Body of pancreas (tissue), 4 donors: ENCODE measurements at regions not wholly inside any gene's neighbourhood (a gene's known extent, or its start where the extent isn't known, plus 50 kb on each side); places are given as distances from the start of the nearest gene placed in this dataset.
"Not testable (repeated sequence)": the region's sequence is repeated elsewhere in the genome, so short reads cannot be mapped to it uniquely, and the experiment has no call there.

ENCODE experiments used
- ATAC-seq: fragments of 150-250 bp; one replicate; pipeline ENCODE4 v1.9.1; 2016
- DNase-seq, 4 donors: peaks; one replicate each; pipeline ENCODE4 v3.0.0-alpha.2; 2019
- H3K27ac ChIP-seq, 4 donors: fragments of 200-600 bp; sonication (generic); 1 replicate in 3 of 4; 2 replicates in 1 of 4; pipeline versions ENCODE4 v1.5.1 to v1.6.1; 2016 to 2019; ENCODE audit warnings: mild to moderate bottlenecking in 1 of 4, mixed read lengths in 1 of 4, moderate library complexity in 1 of 4
- H3K27me3 ChIP-seq, 2 donors: fragments of 200-600 bp; sonication (generic); one replicate each; pipeline ENCODE4 v1.6.0; 2016; ENCODE audit warnings: mild to moderate bottlenecking in 1 of 2
- H3K36me3 ChIP-seq, 2 donors: fragments of 200-600 bp; sonication (generic); replicated peaks in 1 of 2; 2 replicates each; pipeline ENCODE4 v1.5.1; 2016; ENCODE audit warnings: low read depth in 2 of 2; ENCODE audit not compliant: insufficient read depth in 1 of 2
- H3K4me1 ChIP-seq: fragments of 200-600 bp; sonication (generic); one replicate; pipeline ENCODE4 v1.6.0; 2016
- H3K4me3 ChIP-seq, 2 donors: fragments of 200-600 bp; sonication (generic); 1 replicate in 1 of 2; 2 replicates in 1 of 2; pipeline ENCODE4 v1.5.1; 2016 to 2019
- H3K9me3 ChIP-seq, 3 donors: fragments of 200-600 bp; sonication (generic); 1 replicate in 2 of 3; 2 replicates in 1 of 3; pipeline ENCODE4 v1.5.1; 2016
- POLR2A ChIP-seq, 3 donors: fragments of 450-650 bp; IDR thresholded peaks; one replicate each; pipeline ENCODE4 v1.6.1; 2016; ENCODE audit warnings: antibody characterized with exemption in 3 of 3, mild to moderate bottlenecking in 2 of 3
- WGBS, 2 donors: methylation state at CpG; one replicate each; pipeline ENCODE4 v1.1.5; 2017; 5-methylcytosine and 5-hydroxymethylcytosine counted together
- intact Hi-C: fragments of 100-400 bp; cut with DNase I; formaldehyde crosslinking; loops from one replicate; pipeline ENCODE4 v1.15.1; 2023
- TF ChIP-seq, protein P1 (sequence below), 7 experiments: fragments of 450-650 bp in 4 of 7; fragments of 200-600 bp in 3 of 7; sonication (generic) in 3 of 7; IDR thresholded peaks; one replicate each; pipeline ENCODE4 v1.5.1; 2016 to 2019; ENCODE audit warnings: antibody characterized with exemption in 7 of 7

DNA sequence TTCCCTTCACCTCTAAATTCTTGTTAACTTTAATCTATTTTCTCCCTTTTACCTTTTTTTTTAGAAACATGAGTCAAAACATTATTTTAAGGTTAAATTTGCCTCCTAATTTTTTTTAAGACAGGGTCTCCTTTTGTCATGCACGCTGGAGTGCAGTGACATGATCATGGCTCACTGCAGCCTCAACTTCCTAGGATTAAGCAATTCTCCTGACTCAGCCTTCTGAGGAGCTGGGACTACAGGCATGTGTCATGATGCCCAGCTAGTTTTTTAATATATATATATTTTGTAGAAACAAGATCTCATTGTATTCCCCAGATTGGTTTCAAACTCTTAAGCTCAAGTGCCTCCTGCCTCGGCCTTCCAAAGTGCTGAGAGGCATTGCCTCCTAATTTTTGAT lies 424.7 kb upstream of the FAM174A start:
- DNase-seq (no peak), ATAC-seq (no peak)
- no peaks in the 10 kb centered on the region for H3K36me3 ChIP-seq
- H3K27me3 ChIP-seq = no peaks in the 10 kb centered on the region
- H3K9me3 ChIP-seq = no peaks in the 10 kb centered on the region
- H3K4me3 ChIP-seq = no peak overlapping the region
- no peak overlapping the region for H3K27ac ChIP-seq
- no peaks in the 10 kb centered on the region for H3K4me1 ChIP-seq
- intact Hi-C loops = no loop called here
- TF ChIP-seq POLR2A (IDR thresholded peaks at IDR 0.05) = no peak
- TF ChIP-seq, protein P1, sequence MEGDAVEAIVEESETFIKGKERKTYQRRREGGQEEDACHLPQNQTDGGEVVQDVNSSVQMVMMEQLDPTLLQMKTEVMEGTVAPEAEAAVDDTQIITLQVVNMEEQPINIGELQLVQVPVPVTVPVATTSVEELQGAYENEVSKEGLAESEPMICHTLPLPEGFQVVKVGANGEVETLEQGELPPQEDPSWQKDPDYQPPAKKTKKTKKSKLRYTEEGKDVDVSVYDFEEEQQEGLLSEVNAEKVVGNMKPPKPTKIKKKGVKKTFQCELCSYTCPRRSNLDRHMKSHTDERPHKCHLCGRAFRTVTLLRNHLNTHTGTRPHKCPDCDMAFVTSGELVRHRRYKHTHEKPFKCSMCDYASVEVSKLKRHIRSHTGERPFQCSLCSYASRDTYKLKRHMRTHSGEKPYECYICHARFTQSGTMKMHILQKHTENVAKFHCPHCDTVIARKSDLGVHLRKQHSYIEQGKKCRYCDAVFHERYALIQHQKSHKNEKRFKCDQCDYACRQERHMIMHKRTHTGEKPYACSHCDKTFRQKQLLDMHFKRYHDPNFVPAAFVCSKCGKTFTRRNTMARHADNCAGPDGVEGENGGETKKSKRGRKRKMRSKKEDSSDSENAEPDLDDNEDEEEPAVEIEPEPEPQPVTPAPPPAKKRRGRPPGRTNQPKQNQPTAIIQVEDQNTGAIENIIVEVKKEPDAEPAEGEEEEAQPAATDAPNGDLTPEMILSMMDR (IDR thresholded peaks at IDR 0.05) = no peak
- 56 to 69% methylated on average over 2 of the region's 2 CpGs for WGBS, 2 donors

DNA sequence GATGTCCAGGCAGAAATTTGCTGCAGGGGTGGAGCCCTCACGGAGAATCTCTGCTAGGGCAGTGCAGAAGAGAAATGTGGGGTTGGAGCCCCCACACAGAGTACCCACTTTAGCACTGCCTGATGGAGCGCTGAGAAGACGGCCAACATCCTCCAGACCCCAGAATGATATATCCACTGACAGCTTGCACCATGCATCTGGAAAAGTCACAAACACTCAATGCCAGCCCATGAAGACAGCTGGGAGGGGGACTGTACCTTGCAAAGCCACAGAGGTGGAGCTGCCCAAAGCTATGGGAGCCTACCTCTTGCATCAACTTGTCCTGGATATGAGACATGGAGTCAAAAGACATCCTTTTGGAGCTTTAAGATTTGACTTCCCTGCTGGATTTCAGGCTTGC lies 426.3 kb upstream of the FAM174A start:
- intact Hi-C loops = no loop called here
- no peak for ATAC-seq
- TF ChIP-seq POLR2A (IDR thresholded peaks at IDR 0.05) = no peak
- TF ChIP-seq, protein P1 (IDR thresholded peaks at IDR 0.05) = no peak
- no peak overlapping the region for H3K4me3 ChIP-seq
- no peak for DNase-seq
- no peaks in the 10 kb centered on the region for H3K4me1 ChIP-seq
- 56 to 69% methylated on average over 3 of the region's 3 CpGs for WGBS, 2 donors
- H3K9me3 ChIP-seq = no peaks in the 10 kb centered on the region
- H3K27me3 ChIP-seq = no peaks in the 10 kb centered on the region
- H3K36me3 ChIP-seq = no peaks in the 10 kb centered on the region
- no peak overlapping the region for H3K27ac ChIP-seq

DNA sequence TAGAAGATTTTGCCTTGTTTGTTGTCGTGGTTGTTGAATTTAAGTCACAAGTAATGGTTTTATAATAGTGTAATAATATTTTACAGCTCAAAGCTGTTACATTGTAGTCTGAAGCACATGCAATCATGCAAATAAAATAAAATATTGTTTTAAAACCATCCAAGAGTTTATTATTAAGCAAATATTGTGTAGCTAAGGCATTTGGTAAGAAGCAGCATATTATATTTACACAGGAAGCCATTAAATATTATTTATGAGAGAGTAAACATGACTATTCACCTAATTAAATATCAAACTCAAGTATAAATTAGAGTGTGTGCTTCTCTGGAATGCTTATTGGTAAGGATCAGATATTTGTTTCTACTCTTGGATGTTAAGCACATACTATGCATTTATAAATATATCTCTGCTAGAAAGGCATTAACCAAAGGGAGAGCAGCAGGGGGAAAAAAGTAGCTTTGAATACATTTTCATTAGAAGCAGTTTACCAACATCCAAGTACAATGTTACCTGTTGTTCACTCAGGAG lies 431.5 kb upstream of the FAM174A start:
- H3K36me3 ChIP-seq, H3K27ac ChIP-seq, DNase-seq, intact Hi-C loops, H3K27me3 ChIP-seq, H3K9me3 ChIP-seq, ATAC-seq, H3K4me1 ChIP-seq, H3K4me3 ChIP-seq: not testable (repeated sequence)
- WGBS, 2 donors = 53 to 67% methylated on average over 1 of the region's 1 CpG

DNA sequence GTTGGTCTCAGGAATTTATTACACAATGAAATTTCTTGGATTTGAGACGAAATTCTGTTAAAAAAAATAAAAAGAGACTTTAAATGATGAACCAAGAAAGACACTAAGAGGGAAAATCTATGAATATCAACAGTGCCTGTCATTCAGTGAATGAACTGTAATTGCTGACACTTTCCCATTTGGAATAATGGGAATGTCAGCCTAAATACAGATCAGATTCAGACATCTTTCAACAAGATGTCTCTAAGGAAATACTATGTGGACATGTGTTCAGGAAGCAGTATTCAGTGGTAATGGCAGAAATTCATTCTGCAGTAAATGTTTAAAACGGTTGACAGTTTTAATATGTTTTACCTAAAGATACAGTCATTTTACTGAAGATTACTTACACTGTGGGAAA lies 433.7 kb upstream of the FAM174A start:
- ATAC-seq, H3K4me3 ChIP-seq, H3K27me3 ChIP-seq, DNase-seq, H3K36me3 ChIP-seq, H3K4me1 ChIP-seq, H3K9me3 ChIP-seq, intact Hi-C loops, H3K27ac ChIP-seq: not testable (repeated sequence)
- 30 to 46% methylated on average over 2 of the region's 2 CpGs for WGBS, 2 donors

DNA sequence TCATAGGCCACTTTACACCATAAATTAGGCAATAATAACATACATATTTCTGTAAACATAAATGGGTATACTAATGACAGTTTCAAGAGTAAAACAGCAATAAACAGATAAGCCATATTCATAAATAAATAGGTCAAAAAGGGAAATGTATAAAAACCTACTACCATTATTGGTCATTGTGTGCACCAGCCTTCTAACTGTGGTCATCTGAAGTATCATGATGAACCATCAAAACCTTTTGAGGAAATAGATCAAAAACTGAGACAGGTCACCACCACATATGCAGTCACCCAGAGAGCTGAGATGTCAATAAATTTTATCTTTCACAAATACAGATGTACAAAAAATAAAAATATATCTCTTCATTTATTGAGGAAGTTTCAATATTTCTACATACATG lies 438.8 kb upstream of the FAM174A start:
- ATAC-seq, H3K9me3 ChIP-seq, H3K27me3 ChIP-seq, DNase-seq, intact Hi-C loops, H3K27ac ChIP-seq, H3K4me1 ChIP-seq, H3K36me3 ChIP-seq, H3K4me3 ChIP-seq: not testable (repeated sequence)

DNA sequence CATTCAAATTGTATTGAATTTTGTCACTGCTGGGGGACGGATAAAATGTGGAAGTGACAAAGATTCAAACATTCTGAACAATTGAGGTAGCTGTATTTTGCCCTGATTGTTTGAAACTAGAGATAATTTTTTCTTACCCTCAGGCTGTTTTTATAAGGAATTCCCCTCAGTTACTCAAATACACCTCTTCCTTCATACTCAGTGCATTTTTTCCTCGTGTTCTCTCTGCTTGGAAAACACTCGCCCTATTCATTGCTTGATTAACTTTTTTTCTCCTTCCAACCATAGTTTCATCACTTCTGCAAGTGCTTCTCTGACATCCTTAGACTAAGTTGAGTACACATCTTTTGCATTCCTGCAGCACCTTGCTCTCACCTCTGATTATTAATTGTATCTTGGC lies 454.5 kb upstream of the FAM174A start:
- H3K4me3 ChIP-seq, H3K27ac ChIP-seq, H3K9me3 ChIP-seq, H3K27me3 ChIP-seq, DNase-seq, ATAC-seq, intact Hi-C loops, H3K36me3 ChIP-seq, H3K4me1 ChIP-seq: not testable (repeated sequence)
- WGBS, 2 donors = 26 to 29% methylated on average over 3 of the region's 3 CpGs

DNA sequence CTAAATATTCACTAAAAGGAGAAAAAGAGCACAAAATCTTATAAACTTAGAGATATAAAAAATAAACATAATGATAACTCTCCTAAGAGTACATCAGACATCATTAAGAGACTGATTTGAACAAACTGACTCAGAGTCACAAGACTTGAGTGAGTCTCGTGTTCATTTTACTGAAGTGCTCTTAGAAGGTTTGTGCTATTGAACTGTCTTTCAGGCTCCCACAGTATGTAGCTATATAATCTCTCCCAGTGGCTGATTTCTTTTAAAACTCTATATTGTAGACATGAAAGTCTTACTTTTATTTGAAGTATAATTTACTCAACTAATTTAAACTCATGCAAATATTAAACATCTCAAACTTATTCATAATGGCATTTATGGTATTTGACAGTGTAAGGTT lies 456.0 kb upstream of the FAM174A start:
- DNase-seq, H3K4me1 ChIP-seq, H3K27ac ChIP-seq, H3K9me3 ChIP-seq, H3K27me3 ChIP-seq, ATAC-seq, intact Hi-C loops, H3K4me3 ChIP-seq, H3K36me3 ChIP-seq: not testable (repeated sequence)
- 59 to 63% methylated on average over 1 of the region's 1 CpG for WGBS, 2 donors

DNA sequence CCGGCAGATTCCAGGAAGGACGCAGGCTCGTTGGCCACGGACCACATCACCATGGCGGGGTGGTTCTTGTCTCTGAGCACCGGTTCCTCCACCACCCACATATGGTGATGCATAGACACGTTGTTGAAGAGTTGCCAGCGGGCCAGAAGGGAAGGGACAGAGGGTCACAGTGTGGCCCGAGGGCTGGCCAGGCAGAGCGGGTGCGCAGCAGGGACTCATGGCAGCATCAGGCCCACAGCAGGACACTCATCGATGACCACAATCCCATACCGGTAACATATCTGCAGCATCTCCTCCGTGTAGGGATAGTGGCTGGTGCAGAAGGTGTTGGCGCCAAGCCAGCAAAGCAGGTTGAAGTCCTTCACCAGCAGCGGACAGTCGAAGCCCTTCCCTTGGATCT lies 469.2 kb upstream of the FAM174A start:
- H3K4me3 ChIP-seq, H3K27me3 ChIP-seq, DNase-seq, intact Hi-C loops, H3K27ac ChIP-seq, H3K9me3 ChIP-seq, ATAC-seq, H3K4me1 ChIP-seq, H3K36me3 ChIP-seq: not testable (repeated sequence)
- WGBS, 2 donors = 88 to 91% methylated on average over 4 to 5 of the region's 17 CpGs
